ENCODE measurements at regions not wholly inside any gene's neighbourhood (a gene's known extent, or its start where the extent isn't known, plus 50 kb on each side); places are given as distances from the start of the nearest gene placed in this dataset.

DNA sequence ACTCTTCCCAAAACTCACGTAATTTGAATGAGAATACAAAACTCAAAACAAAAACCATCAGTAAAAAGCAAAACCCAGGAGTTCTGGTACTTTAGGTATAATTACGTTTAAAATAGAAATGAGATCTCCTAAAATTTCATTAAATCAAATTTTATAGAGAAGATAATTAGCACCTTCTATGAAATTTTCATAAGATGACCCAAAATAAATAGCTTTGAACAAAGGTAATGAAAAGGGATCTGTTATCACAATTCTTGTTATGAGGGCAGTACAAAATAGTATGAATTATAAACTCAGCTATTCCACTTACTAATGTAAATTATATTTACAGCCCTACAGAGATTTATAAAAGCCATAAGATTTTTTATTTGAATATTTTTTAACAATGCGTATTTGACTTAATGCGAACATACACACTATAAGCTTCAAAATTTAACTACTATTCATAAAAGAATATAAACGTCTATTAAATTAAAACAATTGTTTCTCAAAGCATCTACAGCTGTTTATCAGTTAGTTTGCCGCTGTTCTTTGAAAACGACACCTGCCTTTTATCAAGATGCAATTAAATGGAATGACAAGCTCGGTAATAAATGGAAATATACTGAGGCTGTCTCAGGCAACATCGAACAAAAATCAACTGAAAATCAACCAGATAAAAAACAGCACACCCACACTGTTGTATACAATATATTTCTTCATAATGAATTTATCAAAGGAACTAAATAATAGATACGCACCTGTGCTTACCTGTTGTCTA, 63.8 kb downstream of the KCNRG start:
- TF ChIP-seq, protein P1, sequence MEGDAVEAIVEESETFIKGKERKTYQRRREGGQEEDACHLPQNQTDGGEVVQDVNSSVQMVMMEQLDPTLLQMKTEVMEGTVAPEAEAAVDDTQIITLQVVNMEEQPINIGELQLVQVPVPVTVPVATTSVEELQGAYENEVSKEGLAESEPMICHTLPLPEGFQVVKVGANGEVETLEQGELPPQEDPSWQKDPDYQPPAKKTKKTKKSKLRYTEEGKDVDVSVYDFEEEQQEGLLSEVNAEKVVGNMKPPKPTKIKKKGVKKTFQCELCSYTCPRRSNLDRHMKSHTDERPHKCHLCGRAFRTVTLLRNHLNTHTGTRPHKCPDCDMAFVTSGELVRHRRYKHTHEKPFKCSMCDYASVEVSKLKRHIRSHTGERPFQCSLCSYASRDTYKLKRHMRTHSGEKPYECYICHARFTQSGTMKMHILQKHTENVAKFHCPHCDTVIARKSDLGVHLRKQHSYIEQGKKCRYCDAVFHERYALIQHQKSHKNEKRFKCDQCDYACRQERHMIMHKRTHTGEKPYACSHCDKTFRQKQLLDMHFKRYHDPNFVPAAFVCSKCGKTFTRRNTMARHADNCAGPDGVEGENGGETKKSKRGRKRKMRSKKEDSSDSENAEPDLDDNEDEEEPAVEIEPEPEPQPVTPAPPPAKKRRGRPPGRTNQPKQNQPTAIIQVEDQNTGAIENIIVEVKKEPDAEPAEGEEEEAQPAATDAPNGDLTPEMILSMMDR (IDR thresholded peaks at IDR 0.05; ENCODE audit: borderline replicate concordance, insufficient read depth, low read depth, low read length), result no peak
- H3K4me3 ChIP-seq (ENCODE audit: low read depth, low read length), result peak overlapping the region; percentile 72

DNA sequence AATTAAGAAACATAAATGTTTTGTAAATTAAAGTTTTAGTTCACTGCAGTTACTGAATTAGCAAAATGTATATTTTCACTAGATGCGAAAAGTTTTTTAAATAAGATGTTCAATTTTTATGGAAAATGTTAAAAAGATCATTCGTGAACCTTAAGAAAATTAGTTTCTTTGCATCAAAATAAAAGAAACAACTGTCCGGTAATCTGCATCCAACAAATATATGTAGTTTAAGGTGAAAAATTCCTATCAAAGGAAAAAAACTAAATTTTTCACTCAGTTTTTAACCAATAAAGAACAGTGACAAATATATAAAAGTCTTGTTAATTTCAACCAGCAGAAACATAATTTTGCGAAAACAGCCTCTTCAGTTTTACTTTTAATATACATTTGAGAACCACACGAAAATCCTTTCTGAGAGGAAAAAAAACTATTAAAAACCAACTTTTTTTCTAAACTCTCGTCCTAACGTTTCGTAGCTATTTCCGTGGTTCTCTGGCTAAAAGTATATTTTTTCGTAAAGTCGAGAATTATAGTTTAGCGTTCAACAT, 64.5 kb downstream of the KCNRG start:
- H3K4me3 ChIP-seq (ENCODE audit: low read depth, low read length), result peak overlapping the region; percentile 72
- TF ChIP-seq, protein P1 (IDR thresholded peaks at IDR 0.05; ENCODE audit: borderline replicate concordance, insufficient read depth, low read depth, low read length), result no peak

DNA sequence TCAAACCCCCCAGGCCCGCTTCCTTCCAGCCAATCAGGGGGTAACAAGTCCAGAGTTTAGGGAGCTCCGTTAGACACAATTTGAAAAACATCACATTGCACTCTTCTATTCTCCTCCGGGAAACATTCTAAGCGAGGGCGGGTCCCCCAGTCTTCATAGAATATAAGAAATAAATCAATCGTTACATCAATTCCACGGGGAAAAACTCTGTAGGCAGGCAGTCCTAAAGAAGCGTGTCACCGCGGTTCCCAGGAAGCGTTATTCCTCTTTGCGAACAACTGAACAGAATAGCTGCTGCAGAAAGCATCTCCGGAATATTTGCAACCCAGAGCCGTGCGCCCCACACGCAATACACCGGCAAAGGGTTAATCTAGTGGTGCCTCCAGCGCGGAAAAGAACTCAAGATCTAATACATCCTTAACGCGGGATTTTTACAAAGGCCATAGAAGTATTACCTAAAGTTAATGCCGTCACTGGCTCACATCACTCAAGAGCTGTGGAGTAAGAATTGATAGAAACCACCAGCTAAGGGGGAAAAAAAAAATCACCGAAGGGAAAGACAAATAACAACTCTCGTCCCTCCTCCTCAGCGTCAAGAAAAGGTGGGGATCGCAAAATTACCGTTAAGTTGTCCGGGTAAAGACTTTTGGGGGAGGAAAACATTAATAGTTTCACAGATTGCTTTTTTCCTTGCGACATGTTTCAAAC, 65.1 kb downstream of the KCNRG start:
- TF ChIP-seq, protein P1 (IDR thresholded peaks at IDR 0.05; ENCODE audit: borderline replicate concordance, insufficient read depth, low read depth, low read length), result no peak
- H3K4me3 ChIP-seq (ENCODE audit: low read depth, low read length), result peak overlapping the region; percentile 72

DNA sequence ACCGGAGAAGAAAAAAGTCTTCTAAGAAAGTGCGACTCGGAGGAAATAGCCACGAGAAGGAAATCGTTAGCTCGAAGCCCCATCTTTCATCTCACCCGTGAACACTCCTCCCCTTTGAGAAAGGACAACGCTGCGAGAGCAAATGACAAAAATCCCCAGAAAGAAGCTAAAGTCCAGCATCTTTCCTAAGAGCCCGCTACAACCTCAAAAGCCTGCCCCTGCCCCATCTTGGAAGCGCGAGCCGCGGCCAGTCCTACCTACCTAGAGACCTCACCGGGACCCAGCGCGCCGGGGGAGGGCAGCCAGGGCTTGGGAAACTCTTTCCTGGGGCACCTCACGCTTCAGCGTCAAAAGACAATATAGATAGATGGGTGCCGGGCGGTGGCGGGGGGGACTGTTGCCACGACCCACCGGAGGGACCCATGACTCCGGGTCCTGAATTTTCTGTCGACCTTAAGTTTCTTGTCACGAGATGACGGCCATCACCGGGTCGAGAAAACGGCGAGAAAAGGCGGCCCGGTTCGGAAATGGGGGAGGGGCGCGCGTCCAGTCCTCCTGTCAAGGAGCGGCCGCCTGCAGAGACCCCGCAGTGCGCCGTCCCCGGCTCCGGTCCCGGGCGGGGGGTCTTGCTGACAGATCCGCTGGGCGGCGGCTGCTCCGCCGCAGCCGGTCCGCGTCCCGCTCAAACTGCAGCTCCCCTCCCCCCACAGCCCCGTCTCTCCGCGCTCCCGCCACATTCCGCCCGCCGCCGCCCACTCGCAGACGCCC, 65.9 kb downstream of the KCNRG start:
- TF ChIP-seq, protein P1 (IDR thresholded peaks at IDR 0.05; ENCODE audit: borderline replicate concordance, insufficient read depth, low read depth, low read length), result no peak
- peak overlapping the region; percentile 72 for H3K4me3 ChIP-seq (ENCODE audit: low read depth, low read length)

DNA sequence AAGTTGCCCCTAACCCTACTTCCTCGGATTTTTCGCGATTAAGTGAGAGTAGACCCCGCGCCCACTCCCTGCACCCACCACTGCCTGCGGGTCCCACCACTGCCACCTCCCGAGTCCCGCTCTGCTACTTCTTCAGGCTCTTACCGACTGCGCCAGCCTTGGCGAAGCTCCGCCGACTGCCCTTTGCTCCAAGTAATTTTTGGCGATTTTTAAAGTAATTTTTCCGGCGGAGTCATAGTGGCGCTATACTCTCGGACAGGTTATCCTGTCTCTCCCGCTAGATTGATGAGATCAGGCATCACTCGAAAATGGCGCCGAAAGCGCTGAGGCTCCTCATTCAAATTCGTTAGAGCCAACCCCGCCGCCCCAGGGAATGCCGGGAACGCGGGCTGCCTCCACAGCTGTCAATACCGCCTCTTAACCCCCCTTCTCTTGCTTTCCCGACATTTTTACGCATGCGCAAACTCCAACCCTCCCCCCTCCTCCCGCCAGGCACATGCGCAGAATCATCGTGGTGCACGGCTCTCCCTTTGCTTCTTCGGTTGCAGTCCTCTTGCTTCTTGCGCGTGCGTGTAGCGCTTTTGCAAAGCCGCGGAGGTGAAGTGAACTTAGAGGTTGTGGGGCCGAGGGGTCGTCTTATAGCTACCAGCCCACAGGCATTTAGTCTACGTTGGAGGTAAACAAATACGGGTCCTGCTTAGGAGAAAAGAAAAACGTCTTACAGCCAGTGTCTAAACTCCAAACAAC, 66.6 kb downstream of the KCNRG start:
- H3K4me3 ChIP-seq (ENCODE audit: low read depth, low read length), result peak overlapping the region; percentile 72
- TF ChIP-seq, protein P1 (IDR thresholded peaks at IDR 0.05; ENCODE audit: borderline replicate concordance, insufficient read depth, low read depth, low read length), result no peak

- peak overlapping the region; percentile 46 for H3K4me3 ChIP-seq (ENCODE audit: low read depth, low read length)
- TF ChIP-seq, protein P1 (IDR thresholded peaks at IDR 0.05; ENCODE audit: borderline replicate concordance, insufficient read depth, low read depth, low read length), result no peak
Measured at GRCh38 chr13:50082426-50083281, 67.4 kb downstream of the KCNRG start.
